Spinal cord (tissue), 9 donors: ENCODE measurements at regions not wholly inside any gene's neighbourhood (a gene's known extent, or its start where the extent isn't known, plus 50 kb on each side); places are given as distances from the start of the nearest gene placed in this dataset.

Experiments
- DNase-seq, 6 donors: peaks; one replicate each; pipeline versions ENCODE4 v3.0.0 to v3.0.0-alpha.2; 2013 to 2015; ENCODE audit warnings: low spot score in 6 of 6, low read depth in 4 of 6
- H3K27ac ChIP-seq: one replicate; pipeline ENCODE4 v1.5.1; 2013; ENCODE audit warnings: low read depth, low read length, control low read depth
- H3K27me3 ChIP-seq: one replicate; pipeline ENCODE4 v1.6.1; 2013; ENCODE audit warnings: low read length; ENCODE audit not compliant: control insufficient read depth, insufficient read depth
- H3K36me3 ChIP-seq: one replicate; pipeline ENCODE4 v1.6.1; 2013; ENCODE audit warnings: low read length; ENCODE audit not compliant: control insufficient read depth, insufficient read depth
- H3K4me1 ChIP-seq: one replicate; pipeline ENCODE4 v1.6.1; 2013; ENCODE audit warnings: low read length; ENCODE audit not compliant: control insufficient read depth, insufficient read depth
- H3K4me3 ChIP-seq: one replicate; pipeline ENCODE4 v1.5.1; 2013; ENCODE audit warnings: low read depth, low read length, control low read depth
- H3K9me3 ChIP-seq: one replicate; pipeline ENCODE4 v1.6.1; 2013; ENCODE audit warnings: low read length; ENCODE audit not compliant: control insufficient read depth, insufficient read depth
- WGBS: methylation state at CpG from one replicate; pipeline ENCODE4 v1.1.5; 2013; ENCODE audit warnings: missing lambda C conversion rate; ENCODE audit not compliant: insufficient coverage; 5-methylcytosine and 5-hydroxymethylcytosine counted together
- donor health status: healthy.

- no peaks in the 10 kb centered on the region for H3K4me1 ChIP-seq
- H3K36me3 ChIP-seq: no peaks in the 10 kb centered on the region
- no peaks in the 10 kb centered on the region for H3K27me3 ChIP-seq
- no peak overlapping the region for H3K4me3 ChIP-seq
- H3K9me3 ChIP-seq: peaks cover 7% of the 10 kb centered on the region
- whole genome bisulfite sequencing: 72% methylated on average over 3 of the region's 3 CpGs
- no peak for DNase-seq
- H3K27ac ChIP-seq: no peak overlapping the region
Observed at GRCh38 chr2:100691846-100692245, 128.1 kb upstream of the NPAS2 start.

- DNase-seq: no peak
- no peaks in the 10 kb centered on the region for H3K27me3 ChIP-seq
- no peak overlapping the region for H3K4me3 ChIP-seq
- 94% methylated on average over 4 of the region's 5 CpGs for WGBS
- no peaks in the 10 kb centered on the region for H3K4me1 ChIP-seq
- H3K27ac ChIP-seq: no peak overlapping the region
- no peaks in the 10 kb centered on the region for H3K36me3 ChIP-seq
- peaks cover 7% of the 10 kb centered on the region for H3K9me3 ChIP-seq
Observed at GRCh38 chr2:100692381-100692780, 127.6 kb upstream of the NPAS2 start.

- no peaks in the 10 kb centered on the region for H3K4me1 ChIP-seq
- H3K27me3 ChIP-seq: no peaks in the 10 kb centered on the region
- DNase-seq: no peak
- H3K4me3 ChIP-seq: no peak overlapping the region
- H3K9me3 ChIP-seq: peaks cover 5% of the 10 kb centered on the region
- no peak overlapping the region for H3K27ac ChIP-seq
- H3K36me3 ChIP-seq: no peaks in the 10 kb centered on the region
Observed at GRCh38 chr2:100692906-100693305, 127.0 kb upstream of the NPAS2 start.

DNA sequence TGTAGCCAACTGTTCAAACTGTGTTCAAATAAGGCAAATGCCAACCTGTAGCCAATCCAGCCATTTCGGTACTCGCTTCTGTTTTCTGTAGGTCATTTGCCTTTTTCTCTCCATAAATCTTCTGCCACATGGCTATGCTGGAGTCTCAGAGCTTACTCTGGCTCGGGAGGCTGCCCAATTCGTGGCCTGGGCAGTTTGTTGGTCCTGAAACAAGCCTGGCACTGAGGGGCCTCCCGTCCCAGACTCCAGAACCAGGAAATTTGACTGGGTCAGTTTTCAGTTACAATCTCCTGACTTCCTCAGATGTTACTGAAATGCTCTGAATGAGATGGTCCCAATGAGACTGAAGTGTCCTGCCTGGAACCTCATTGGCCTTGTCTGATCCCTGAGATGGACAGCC lies 120.8 kb upstream of the NPAS2 start:
- Histone ChIP-seq H3K4me1 (no peaks in the 10 kb centered on the region), H3K36me3 (no peaks in the 10 kb centered on the region), H3K9me3 (peaks cover 4% of the 10 kb centered on the region), H3K27me3 (no peaks in the 10 kb centered on the region), H3K27ac (no peak overlapping the region), H3K4me3 (no peak overlapping the region)
- DNase-seq: no peak
- WGBS: 86% methylated on average over 5 of the region's 5 CpGs

GRCh38 chr2:100702438-100703109 lies 117.4 kb upstream of the NPAS2 start:
- H3K27ac ChIP-seq: no peak overlapping the region
- no peaks in the 10 kb centered on the region for H3K27me3 ChIP-seq
- WGBS: 58% methylated on average over 2 of the region's 5 CpGs
- no peak for DNase-seq
- H3K4me3 ChIP-seq: no peak overlapping the region
- H3K4me1 ChIP-seq: no peaks in the 10 kb centered on the region
- H3K36me3 ChIP-seq: no peaks in the 10 kb centered on the region
- H3K9me3 ChIP-seq: no peaks in the 10 kb centered on the region

- WGBS: 80% methylated on average over 1 of the region's 5 CpGs
- no peaks in the 10 kb centered on the region for H3K9me3 ChIP-seq
- H3K27ac ChIP-seq: no peak overlapping the region
- no peaks in the 10 kb centered on the region for H3K36me3 ChIP-seq
- peak in 1 of 6 donors; percentile 37 for DNase-seq
- H3K4me3 ChIP-seq: no peak overlapping the region
- H3K4me1 ChIP-seq: no peaks in the 10 kb centered on the region
- no peaks in the 10 kb centered on the region for H3K27me3 ChIP-seq
Observed at GRCh38 chr2:100703213-100703612, 116.7 kb upstream of the NPAS2 start.

DNA sequence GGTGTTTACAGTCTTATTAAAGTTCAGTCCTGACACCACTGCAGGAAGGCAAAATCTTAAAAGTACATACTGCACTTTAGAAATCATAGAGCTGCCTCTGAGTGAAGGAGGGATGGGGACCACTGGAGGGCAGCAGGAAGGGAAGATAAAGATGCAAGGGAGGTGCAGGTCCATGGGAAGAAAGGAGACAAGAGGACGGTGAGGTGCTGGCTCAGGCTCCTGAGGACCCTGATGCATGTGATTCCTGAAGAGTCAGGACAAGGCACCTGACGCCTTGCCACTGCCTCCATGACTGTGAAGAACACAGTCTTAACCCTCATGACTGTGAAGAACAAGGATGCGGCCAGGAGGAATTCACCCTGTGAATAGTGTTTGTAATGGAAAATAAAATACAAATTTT lies 116.2 kb upstream of the NPAS2 start:
- peak in 2 of 6 donors; percentile 24 to 55 for DNase-seq
- H3K4me1 ChIP-seq: no peaks in the 10 kb centered on the region
- H3K27me3 ChIP-seq: no peaks in the 10 kb centered on the region
- no peaks in the 10 kb centered on the region for H3K36me3 ChIP-seq
- WGBS: 58% methylated on average over 2 of the region's 3 CpGs
- H3K27ac ChIP-seq: no peak overlapping the region
- H3K9me3 ChIP-seq: no peaks in the 10 kb centered on the region
- no peak overlapping the region for H3K4me3 ChIP-seq

GRCh38 chr2:100704156-100704555 lies 115.8 kb upstream of the NPAS2 start:
- Histone ChIP-seq H3K27me3 (no peaks in the 10 kb centered on the region), H3K4me1 (no peaks in the 10 kb centered on the region), H3K36me3 (no peaks in the 10 kb centered on the region), H3K27ac (no peak overlapping the region), H3K4me3 (no peak overlapping the region), H3K9me3 (no peaks in the 10 kb centered on the region)
- no peak for DNase-seq
- WGBS: 96% methylated on average over 4 of the region's 7 CpGs

GRCh38 chr2:100704711-100705110 lies 115.2 kb upstream of the NPAS2 start:
- Histone ChIP-seq H3K27ac (no peak overlapping the region), H3K36me3 (no peaks in the 10 kb centered on the region), H3K4me3 (no peak overlapping the region), H3K27me3 (no peaks in the 10 kb centered on the region), H3K9me3 (no peaks in the 10 kb centered on the region), H3K4me1 (no peaks in the 10 kb centered on the region)
- 90% methylated on average over 4 of the region's 8 CpGs for WGBS
- no peak for DNase-seq

- no peak overlapping the region for H3K4me3 ChIP-seq
- 86% methylated on average over 18 of the region's 21 CpGs for WGBS
- no peak for DNase-seq
- no peaks in the 10 kb centered on the region for H3K27me3 ChIP-seq
- no peaks in the 10 kb centered on the region for H3K9me3 ChIP-seq
- no peaks in the 10 kb centered on the region for H3K36me3 ChIP-seq
- no peaks in the 10 kb centered on the region for H3K4me1 ChIP-seq
- H3K27ac ChIP-seq: no peak overlapping the region
Observed at GRCh38 chr2:100707016-100707947, 112.7 kb upstream of the NPAS2 start.
